MM.1S (cell line): ENCODE measurements at regions not wholly inside any gene's neighbourhood (a gene's known extent, or its start where the extent isn't known, plus 50 kb on each side); places are given as distances from the start of the nearest gene placed in this dataset.

Source experiments
- EZH2 ChIP-seq: fragments of 300-600 bp; sonication (generic); optimal IDR thresholded peaks from 2 replicates; pipeline ENCODE3; 2017; ENCODE audit warnings: low read depth, mild to moderate bottlenecking, antibody characterized with exemption, low read length, mixed read lengths
- EZH2phosphoT487 ChIP-seq: fragments of 300-600 bp; sonication (generic); IDR thresholded peaks from 2 replicates; pipeline ENCODE4 v1.6.1; 2018; ENCODE audit warnings: antibody characterized with exemption, low read length
- TF ChIP-seq, protein P1 (sequence below): fragments of 300-600 bp; sonication (generic); IDR thresholded peaks from 2 replicates; pipeline ENCODE4 v1.5.1; 2016; ENCODE audit warnings: antibody characterized with exemption, low read length, mixed read lengths

DNA sequence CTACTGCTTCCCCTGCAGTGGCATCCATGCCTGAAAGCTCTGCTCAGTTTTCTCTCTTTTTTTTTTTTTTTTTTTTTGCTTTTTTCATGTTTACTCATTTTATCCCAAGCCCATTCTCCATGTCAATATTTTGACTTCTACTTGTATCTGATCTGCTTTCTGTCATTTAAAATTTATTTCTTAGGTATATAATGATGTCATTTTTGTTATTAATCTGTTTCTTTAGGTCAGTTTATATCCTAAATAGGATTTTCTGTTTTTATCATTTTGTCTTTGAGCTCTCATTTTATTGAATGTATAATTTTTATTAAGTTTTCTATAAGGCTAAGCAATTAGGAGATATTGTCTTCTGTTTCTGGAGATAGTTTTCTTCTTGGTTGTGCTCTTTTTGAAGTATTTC is 138.5 kb upstream of the PMEPA1 start:
- TF ChIP-seq EZH2phosphoT487 (no peak), EZH2 (no peak)
- TF ChIP-seq, protein P1, sequence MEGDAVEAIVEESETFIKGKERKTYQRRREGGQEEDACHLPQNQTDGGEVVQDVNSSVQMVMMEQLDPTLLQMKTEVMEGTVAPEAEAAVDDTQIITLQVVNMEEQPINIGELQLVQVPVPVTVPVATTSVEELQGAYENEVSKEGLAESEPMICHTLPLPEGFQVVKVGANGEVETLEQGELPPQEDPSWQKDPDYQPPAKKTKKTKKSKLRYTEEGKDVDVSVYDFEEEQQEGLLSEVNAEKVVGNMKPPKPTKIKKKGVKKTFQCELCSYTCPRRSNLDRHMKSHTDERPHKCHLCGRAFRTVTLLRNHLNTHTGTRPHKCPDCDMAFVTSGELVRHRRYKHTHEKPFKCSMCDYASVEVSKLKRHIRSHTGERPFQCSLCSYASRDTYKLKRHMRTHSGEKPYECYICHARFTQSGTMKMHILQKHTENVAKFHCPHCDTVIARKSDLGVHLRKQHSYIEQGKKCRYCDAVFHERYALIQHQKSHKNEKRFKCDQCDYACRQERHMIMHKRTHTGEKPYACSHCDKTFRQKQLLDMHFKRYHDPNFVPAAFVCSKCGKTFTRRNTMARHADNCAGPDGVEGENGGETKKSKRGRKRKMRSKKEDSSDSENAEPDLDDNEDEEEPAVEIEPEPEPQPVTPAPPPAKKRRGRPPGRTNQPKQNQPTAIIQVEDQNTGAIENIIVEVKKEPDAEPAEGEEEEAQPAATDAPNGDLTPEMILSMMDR: no peak
